HG03354 (cell line): ENCODE measurements at regions not wholly inside any gene's neighbourhood (a gene's known extent, or its start where the extent isn't known, plus 50 kb on each side); places are given as distances from the start of the nearest gene placed in this dataset.

Experiments
- ATAC-seq: cut with Tn5 transposase; IDR thresholded peaks from one replicate; pipeline ENCODE4 v1.9.1; 2021; ENCODE audit warnings: mild to moderate bottlenecking; ENCODE audit not compliant: unreplicated experiment, poor library complexity, severe bottlenecking

- ATAC-seq, result no peak
Measured at GRCh38 chr13:30109471-30110135, 197.7 kb downstream of the KATNAL1 start.

- ATAC-seq, result no peak
Measured at GRCh38 chr13:30108913-30109237, 198.5 kb downstream of the KATNAL1 start.

- no peak for ATAC-seq
Measured at GRCh38 chr13:30108216-30108912, 199.0 kb downstream of the KATNAL1 start.

GRCh38 chr13:30107521-30108136 is 199.7 kb downstream of the KATNAL1 start:
- ATAC-seq, result no peak

- no peak for ATAC-seq
Measured at GRCh38 chr13:30107121-30107520, 200.2 kb downstream of the KATNAL1 start.

GRCh38 chr13:30105381-30105780 is 202.0 kb downstream of the KATNAL1 start:
- ATAC-seq, result no peak

- no peak for ATAC-seq
Measured at GRCh38 chr13:30103161-30103840, 204.1 kb downstream of the KATNAL1 start.

- no peak for ATAC-seq
Measured at GRCh38 chr13:30100226-30100625, 207.1 kb downstream of the KATNAL1 start.

GRCh38 chr13:30097701-30098100 is 209.7 kb downstream of the KATNAL1 start:
- no peak for ATAC-seq

GRCh38 chr13:30097089-30097488 is 210.3 kb downstream of the KATNAL1 start:
- no peak for ATAC-seq

GRCh38 chr13:30094015-30094414 is 213.3 kb downstream of the KATNAL1 start:
- no peak for ATAC-seq

GRCh38 chr13:30093236-30093635 is 214.1 kb downstream of the KATNAL1 start:
- no peak for ATAC-seq

- ATAC-seq, result no peak
Measured at GRCh38 chr13:30091691-30092090, 215.7 kb downstream of the KATNAL1 start.

- ATAC-seq, result no peak
Measured at GRCh38 chr13:30091035-30091434, 216.3 kb downstream of the KATNAL1 start.

GRCh38 chr13:30088312-30088855 is 219.0 kb downstream of the KATNAL1 start:
- ATAC-seq, result no peak

- ATAC-seq, result no peak
Measured at GRCh38 chr13:30085087-30085486, 222.3 kb downstream of the KATNAL1 start.

- no peak for ATAC-seq
Measured at GRCh38 chr13:30082391-30082790, 225.0 kb downstream of the KATNAL1 start.

GRCh38 chr13:30081331-30081730 is 226.0 kb downstream of the KATNAL1 start:
- no peak for ATAC-seq

GRCh38 chr13:30079501-30079900 is 227.8 kb downstream of the KATNAL1 start:
- ATAC-seq, result no peak

GRCh38 chr13:30078059-30078458 is 227.6 kb upstream of the UBL3 start:
- ATAC-seq, result no peak
